ENCODE measurements at regions not wholly inside any gene's neighbourhood (a gene's known extent, or its start where the extent isn't known, plus 50 kb on each side); places are given as distances from the start of the nearest gene placed in this dataset.

- TF ChIP-seq CTCF (IDR thresholded peaks at IDR 0.05; ENCODE audit: unreplicated experiment): no peak
- Mint-ChIP-seq H3K9me3 (ENCODE audit: unreplicated experiment) (no peaks in the 10 kb centered on the region), H3K27ac (ENCODE audit: unreplicated experiment) (no peak overlapping the region), H3K36me3 (ENCODE audit: low read depth, unreplicated experiment) (no peaks in the 10 kb centered on the region), H3K4me1 (ENCODE audit: unreplicated experiment) (peaks cover 3% of the 10 kb centered on the region), H3K27me3 (ENCODE audit: unreplicated experiment) (peaks cover 2% of the 10 kb centered on the region), H3K4me3 (ENCODE audit: unreplicated experiment) (no peak overlapping the region)
- no peak for DNase-seq (ENCODE audit: low spot score)
Observed at GRCh38 chr13:59299584-59299983, 864.1 kb downstream of the DIAPH3 start.

- no peak for TF ChIP-seq CTCF (IDR thresholded peaks at IDR 0.05; ENCODE audit: unreplicated experiment)
- Mint-ChIP-seq H3K27me3 (ENCODE audit: unreplicated experiment) (peaks cover 2% of the 10 kb centered on the region), H3K4me3 (ENCODE audit: unreplicated experiment) (no peak overlapping the region), H3K9me3 (ENCODE audit: unreplicated experiment) (no peaks in the 10 kb centered on the region), H3K4me1 (ENCODE audit: unreplicated experiment) (peaks cover 3% of the 10 kb centered on the region), H3K36me3 (ENCODE audit: low read depth, unreplicated experiment) (no peaks in the 10 kb centered on the region), H3K27ac (ENCODE audit: unreplicated experiment) (no peak overlapping the region)
- no peak for DNase-seq (ENCODE audit: low spot score)
Observed at GRCh38 chr13:59300355-59301173, 863.2 kb downstream of the DIAPH3 start.

GRCh38 chr13:59301174-59301567 lies 862.6 kb downstream of the DIAPH3 start:
- no peak for DNase-seq (ENCODE audit: low spot score)
- no peak overlapping the region for H3K27ac Mint-ChIP-seq (ENCODE audit: unreplicated experiment)
- H3K4me3 Mint-ChIP-seq (ENCODE audit: unreplicated experiment): no peak overlapping the region
- no peaks in the 10 kb centered on the region for H3K9me3 Mint-ChIP-seq (ENCODE audit: unreplicated experiment)
- no peaks in the 10 kb centered on the region for H3K36me3 Mint-ChIP-seq (ENCODE audit: low read depth, unreplicated experiment)
- TF ChIP-seq CTCF (IDR thresholded peaks at IDR 0.05; ENCODE audit: unreplicated experiment): no peak
- peaks cover 3% of the 10 kb centered on the region for H3K4me1 Mint-ChIP-seq (ENCODE audit: unreplicated experiment)
- peaks cover 2% of the 10 kb centered on the region for H3K27me3 Mint-ChIP-seq (ENCODE audit: unreplicated experiment)

GRCh38 chr13:59303433-59303832 lies 860.3 kb downstream of the DIAPH3 start:
- DNase-seq (ENCODE audit: low spot score): no peak

More at GRCh38 chr13:59303433-59303832, 860.3 kb downstream of the DIAPH3 start:
- H3K27me3 Mint-ChIP-seq (ENCODE audit: unreplicated experiment): peaks cover 2% of the 10 kb centered on the region
- TF ChIP-seq CTCF (IDR thresholded peaks at IDR 0.05; ENCODE audit: unreplicated experiment): no peak
- H3K4me1 Mint-ChIP-seq (ENCODE audit: unreplicated experiment): peaks cover 3% of the 10 kb centered on the region
- H3K4me3 Mint-ChIP-seq (ENCODE audit: unreplicated experiment): no peak overlapping the region
- H3K27ac Mint-ChIP-seq (ENCODE audit: unreplicated experiment): no peak overlapping the region
- no peaks in the 10 kb centered on the region for H3K9me3 Mint-ChIP-seq (ENCODE audit: unreplicated experiment)
- no peaks in the 10 kb centered on the region for H3K36me3 Mint-ChIP-seq (ENCODE audit: low read depth, unreplicated experiment)

Measured in endothelial cell (in vitro differentiated cells).